WERI-Rb-1 (cell line): ENCODE measurements at regions not wholly inside any gene's neighbourhood (a gene's known extent, or its start where the extent isn't known, plus 50 kb on each side); places are given as distances from the start of the nearest gene placed in this dataset.

Experiments
- DNase-seq: peaks from one replicate; pipeline ENCODE4 v3.0.0-alpha.2; 2020
- H3K27ac ChIP-seq: fragments of 250-450 bp; sonication (Bioruptor Pico); 2 replicates; pipeline ENCODE4 v1.5.1; 2020; ENCODE audit warnings: mild to moderate bottlenecking, moderate library complexity
- H3K27me3 ChIP-seq: fragments of 250-450 bp; sonication (Bioruptor Pico); 2 replicates; pipeline ENCODE4 v1.5.1; 2021; ENCODE audit warnings: mild to moderate bottlenecking, low read depth, moderate library complexity; ENCODE audit not compliant: insufficient read depth, severe bottlenecking
- H3K36me3 ChIP-seq: fragments of 250-450 bp; sonication (Bioruptor Pico); 2 replicates; pipeline ENCODE4 v1.5.1; 2020; ENCODE audit warnings: mild to moderate bottlenecking, moderate library complexity
- H3K4me3 ChIP-seq: 2 replicates; pipeline ENCODE4 v1.5.1; 2011; ENCODE audit warnings: low read depth, mild to moderate bottlenecking, control low read depth, low read length
- H3K9me3 ChIP-seq: fragments of 250-450 bp; sonication (Bioruptor Pico); 2 replicates; pipeline ENCODE4 v1.5.1; 2021; ENCODE audit warnings: mild to moderate bottlenecking, moderate library complexity; ENCODE audit not compliant: severe bottlenecking
- TF ChIP-seq, protein P1 (sequence below): IDR thresholded peaks from 2 replicates; pipeline ENCODE4 v1.5.1; 2011; ENCODE audit warnings: low read depth, mild to moderate bottlenecking, control low read depth, inconsistent platforms, low read length

DNA sequence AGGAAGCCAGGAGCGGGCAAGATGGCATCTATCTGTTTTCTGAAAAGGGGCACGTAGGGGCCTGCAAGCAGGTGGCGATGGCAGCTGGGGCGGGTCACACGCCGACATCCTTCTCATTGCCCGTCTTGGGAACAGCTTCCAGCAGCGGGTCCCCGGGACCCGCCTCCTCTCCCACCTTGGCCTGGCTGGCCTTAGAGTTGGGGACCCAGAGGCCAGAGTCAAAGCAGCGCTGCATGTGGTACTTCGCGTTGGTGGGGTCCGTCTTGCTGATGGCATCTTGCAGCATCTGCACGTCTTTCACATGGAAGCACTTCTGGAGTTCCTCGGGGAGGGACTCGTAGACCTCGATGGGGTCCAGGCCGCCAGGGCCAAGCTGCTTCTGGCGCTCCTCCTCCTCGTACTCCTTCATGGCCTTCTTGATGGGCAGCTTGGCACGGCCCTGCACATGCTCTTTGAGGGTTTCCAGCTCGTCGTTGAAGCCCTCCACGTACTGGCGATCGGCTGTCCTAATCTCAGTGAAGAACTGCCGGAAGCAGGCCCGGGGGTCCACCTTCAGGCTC, 127.6 kb upstream of the CLINT1 start:
- TF ChIP-seq, protein P1, sequence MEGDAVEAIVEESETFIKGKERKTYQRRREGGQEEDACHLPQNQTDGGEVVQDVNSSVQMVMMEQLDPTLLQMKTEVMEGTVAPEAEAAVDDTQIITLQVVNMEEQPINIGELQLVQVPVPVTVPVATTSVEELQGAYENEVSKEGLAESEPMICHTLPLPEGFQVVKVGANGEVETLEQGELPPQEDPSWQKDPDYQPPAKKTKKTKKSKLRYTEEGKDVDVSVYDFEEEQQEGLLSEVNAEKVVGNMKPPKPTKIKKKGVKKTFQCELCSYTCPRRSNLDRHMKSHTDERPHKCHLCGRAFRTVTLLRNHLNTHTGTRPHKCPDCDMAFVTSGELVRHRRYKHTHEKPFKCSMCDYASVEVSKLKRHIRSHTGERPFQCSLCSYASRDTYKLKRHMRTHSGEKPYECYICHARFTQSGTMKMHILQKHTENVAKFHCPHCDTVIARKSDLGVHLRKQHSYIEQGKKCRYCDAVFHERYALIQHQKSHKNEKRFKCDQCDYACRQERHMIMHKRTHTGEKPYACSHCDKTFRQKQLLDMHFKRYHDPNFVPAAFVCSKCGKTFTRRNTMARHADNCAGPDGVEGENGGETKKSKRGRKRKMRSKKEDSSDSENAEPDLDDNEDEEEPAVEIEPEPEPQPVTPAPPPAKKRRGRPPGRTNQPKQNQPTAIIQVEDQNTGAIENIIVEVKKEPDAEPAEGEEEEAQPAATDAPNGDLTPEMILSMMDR = no peak
- DNase-seq = no peak
- Histone ChIP-seq H3K9me3 (no peaks in the 10 kb centered on the region), H3K27ac (no peak overlapping the region), H3K27me3 (no peaks in the 10 kb centered on the region), H3K4me3 (no peak overlapping the region), H3K36me3 (no peaks in the 10 kb centered on the region)

DNA sequence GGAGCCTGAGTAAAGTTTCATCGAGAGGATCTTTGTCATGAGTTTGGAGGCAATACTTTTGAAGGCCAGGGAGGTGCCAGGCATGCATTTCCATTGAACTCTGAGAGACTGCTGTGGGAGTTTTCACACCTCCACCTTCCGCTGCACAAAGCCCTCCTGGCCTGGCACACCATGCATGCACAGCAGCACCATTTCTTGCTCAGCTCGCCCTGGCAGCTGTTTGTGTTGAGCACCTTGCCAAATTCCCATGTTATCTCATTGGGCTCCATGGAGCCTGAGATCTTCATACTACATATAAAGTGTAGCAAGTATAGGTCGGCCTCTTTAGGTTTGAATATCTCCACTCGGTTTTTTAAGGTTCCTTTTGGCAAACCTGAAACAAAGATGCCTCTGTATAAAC, 125.7 kb upstream of the CLINT1 start:
- TF ChIP-seq, protein P1 = no peak
- DNase-seq = no peak
- no peak overlapping the region for H3K27ac ChIP-seq
- H3K27me3 ChIP-seq = no peaks in the 10 kb centered on the region
- H3K4me3 ChIP-seq = no peak overlapping the region
- H3K9me3 ChIP-seq = no peaks in the 10 kb centered on the region
- H3K36me3 ChIP-seq = no peaks in the 10 kb centered on the region

DNA sequence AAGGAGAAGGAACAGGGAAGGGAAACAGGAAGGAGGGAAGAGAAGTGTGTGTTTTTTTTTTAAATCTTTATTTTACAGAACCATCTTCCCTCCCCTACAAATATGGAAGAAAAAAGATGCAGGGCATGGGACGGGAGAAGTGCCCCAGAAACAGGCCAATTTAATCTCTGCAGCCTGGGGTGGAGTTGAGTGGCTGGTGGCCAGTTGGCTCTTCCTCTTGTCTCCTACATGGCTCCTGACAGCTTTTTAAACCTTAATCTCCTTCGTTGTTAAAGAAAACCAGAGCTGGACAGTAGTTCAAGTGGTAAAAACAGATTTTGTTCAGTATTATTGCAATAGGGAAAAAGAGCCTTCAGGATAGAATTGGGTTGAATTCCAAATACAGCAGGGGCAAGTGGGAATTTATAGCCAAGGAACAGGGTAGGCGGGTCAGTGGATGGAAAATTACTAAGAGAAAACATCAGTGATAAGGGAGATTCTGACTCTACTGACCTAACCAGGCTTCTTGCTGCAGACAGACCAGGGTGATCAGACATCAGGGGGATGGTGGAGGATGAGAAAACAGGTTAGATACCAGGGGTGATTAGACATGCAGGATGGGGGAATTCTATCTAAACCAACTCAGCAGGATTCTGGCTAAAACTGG, 125.1 kb upstream of the CLINT1 start:
- no peak for DNase-seq
- no peak overlapping the region for H3K27ac ChIP-seq
- no peaks in the 10 kb centered on the region for H3K36me3 ChIP-seq
- H3K9me3 ChIP-seq = no peaks in the 10 kb centered on the region
- H3K4me3 ChIP-seq = no peak overlapping the region
- H3K27me3 ChIP-seq = no peaks in the 10 kb centered on the region
- TF ChIP-seq, protein P1 = no peak

DNA sequence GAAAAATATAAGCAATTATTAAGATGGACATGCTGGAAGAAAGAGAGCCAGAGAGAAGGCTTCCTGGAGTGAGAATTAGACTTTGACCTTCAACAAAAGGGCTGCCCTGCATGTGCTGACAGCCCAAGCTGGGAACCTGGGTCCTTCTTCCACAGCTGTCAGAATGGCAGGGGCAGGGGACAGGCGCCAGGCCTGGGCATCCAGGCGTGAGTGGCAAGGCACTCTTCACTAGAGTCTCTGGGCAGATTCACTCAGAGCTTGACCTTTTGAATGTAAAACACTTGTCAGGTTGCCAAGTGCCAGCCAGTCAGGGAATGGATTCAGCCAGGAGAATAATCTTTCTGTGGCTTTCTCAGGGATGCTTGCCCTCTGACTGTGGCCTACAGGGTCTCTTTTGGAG, 119.1 kb upstream of the CLINT1 start:
- Histone ChIP-seq H3K36me3 (no peaks in the 10 kb centered on the region), H3K27me3 (no peaks in the 10 kb centered on the region), H3K4me3 (no peak overlapping the region), H3K9me3 (no peaks in the 10 kb centered on the region), H3K27ac (no peak overlapping the region)
- DNase-seq = no peak
- TF ChIP-seq, protein P1 = no peak

DNA sequence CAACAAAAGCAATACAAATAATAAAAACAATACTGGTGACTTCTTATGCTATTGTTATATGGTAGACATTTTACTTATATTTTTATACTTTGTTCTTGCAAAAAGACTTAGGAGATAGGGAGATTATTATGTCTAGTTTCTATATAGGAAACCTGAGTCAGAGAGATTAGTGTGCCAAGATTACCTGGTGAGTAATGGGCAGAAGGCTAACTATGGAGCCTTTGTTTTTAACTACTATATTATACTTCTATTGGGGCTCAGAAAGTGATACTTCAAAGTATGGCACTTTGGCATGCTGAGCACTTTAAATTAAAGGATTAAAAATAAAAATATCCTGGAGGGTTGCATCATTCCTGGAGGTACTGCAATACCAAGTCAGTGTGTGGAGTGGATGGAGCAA, 117.5 kb upstream of the CLINT1 start:
- DNase-seq = no peak
- no peak overlapping the region for H3K4me3 ChIP-seq
- TF ChIP-seq, protein P1 = no peak
- no peaks in the 10 kb centered on the region for H3K27me3 ChIP-seq
- no peaks in the 10 kb centered on the region for H3K9me3 ChIP-seq
- no peaks in the 10 kb centered on the region for H3K36me3 ChIP-seq
- H3K27ac ChIP-seq = no peak overlapping the region

DNA sequence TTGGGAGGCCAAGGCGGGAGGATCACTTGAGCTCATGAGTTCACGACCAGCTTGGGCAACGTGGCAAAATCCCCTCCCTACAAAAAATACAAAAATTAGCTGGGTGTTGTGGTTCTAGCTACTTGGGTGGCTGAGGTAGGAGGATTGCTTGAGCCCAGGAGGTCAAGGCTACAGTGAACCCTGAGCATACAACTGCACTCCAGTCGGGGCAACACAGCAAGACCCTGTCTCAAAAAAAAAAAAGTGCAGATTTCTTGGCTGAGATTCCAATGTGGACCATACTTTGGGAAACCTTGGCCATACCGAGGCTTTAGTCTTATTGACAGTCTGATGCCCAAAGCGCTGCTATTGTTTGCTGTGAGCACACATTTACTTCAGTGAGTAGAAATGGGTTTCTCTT, 113.6 kb upstream of the CLINT1 start:
- TF ChIP-seq, protein P1 = no peak
- Histone ChIP-seq H3K27ac (no peak overlapping the region), H3K9me3 (no peaks in the 10 kb centered on the region), H3K27me3 (no peaks in the 10 kb centered on the region), H3K4me3 (no peak overlapping the region), H3K36me3 (no peaks in the 10 kb centered on the region)
- DNase-seq = no peak
